Hippocampal formation (tissue), 2 donors: ENCODE measurements at regions not wholly inside any gene's neighbourhood (a gene's known extent, or its start where the extent isn't known, plus 50 kb on each side); places are given as distances from the start of the nearest gene placed in this dataset.
A peak's percentile ranks its signal among the peaks of the same experiment; 100 is the strongest.

ENCODE experiments used
- DNase-seq, 2 donors: peaks; one replicate each; lab custom pipeline; 2025; lab: John Stamatoyannopoulos, UW

- DNase-seq = peak in 1 of 2 donors; percentile 13
These were observed 142.3 kb upstream of the PARP11 start for GRCh38 chr12:4015225-4016091.

DNA sequence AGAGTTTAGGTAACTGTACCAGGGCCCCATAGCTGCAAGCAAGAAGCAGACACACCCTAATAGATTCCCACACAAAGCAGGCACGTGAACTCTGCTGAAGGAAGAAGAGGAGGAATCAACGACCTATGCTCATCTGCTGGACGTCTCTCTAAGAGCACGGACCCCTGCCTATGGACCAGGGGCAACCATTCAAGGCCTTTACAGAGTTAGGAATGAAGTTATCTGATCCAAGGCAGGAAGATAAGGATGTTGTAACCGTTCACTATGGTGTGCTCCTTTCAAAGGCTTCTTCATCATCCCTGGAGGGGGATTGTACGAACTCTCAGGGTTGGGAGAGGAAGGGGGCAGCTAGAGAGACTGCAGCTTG, 141.6 kb upstream of the PARP11 start:
- DNase-seq = no peak

- DNase-seq = no peak
These were observed 141.2 kb upstream of the PARP11 start for GRCh38 chr12:4014444-4014843.

- DNase-seq = no peak
These were observed 140.1 kb upstream of the PARP11 start for GRCh38 chr12:4012977-4013968.

DNA sequence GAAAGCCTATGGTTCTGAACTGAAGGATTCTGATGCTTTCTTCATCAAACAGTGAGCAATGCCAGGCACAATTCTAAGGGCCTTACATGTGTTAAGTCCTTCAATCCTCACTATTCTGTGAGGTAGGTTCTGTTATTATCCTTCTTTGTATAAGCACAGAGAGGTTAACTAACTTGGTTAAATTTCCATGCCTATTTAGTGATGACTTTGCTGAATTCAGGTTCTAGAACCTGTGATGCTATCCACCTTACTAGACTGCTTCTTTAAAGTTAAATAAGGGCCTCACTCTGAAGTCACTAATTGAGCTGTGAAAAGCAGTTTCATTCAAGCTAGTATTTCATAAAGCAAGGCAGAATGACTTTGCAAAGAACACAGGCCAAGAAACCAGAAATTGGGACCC, 138.9 kb upstream of the PARP11 start:
- no peak for DNase-seq

- DNase-seq = no peak
These were observed 138.4 kb upstream of the PARP11 start for GRCh38 chr12:4011597-4011996.

DNA sequence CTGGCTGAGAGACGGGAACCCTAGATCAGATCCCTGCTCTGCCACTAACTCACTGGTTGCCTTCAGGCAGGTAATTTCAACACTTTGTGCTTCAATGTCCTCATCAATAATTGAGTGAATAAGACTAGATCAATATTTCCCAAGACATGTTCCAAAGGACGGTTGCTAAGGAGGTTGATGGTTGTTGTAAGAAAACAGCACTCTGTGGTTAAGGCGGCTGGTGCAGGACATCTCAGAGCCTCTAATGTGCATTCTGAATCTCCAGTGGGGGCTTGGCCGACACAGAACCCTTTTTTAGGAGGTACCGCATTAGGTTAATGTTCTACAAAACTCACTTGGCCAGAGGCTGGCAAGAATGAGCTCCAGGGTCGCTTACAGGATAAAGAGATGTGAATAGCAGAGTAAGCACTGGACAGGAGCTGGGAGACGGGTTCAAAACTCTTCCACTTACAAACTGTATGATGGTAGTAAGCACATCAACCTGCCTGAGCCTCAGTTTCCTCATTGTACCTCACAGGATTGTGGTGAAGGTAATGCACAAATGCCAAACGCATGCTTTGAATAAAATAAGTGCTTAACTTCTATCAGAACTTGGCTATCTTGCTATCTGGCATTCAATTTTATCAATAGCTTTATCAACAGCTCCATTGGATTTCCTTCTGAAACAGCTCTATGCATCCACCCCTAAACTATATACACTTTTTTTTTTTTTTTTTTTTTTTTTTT, 136.9 kb upstream of the PARP11 start:
- no peak for DNase-seq

DNA sequence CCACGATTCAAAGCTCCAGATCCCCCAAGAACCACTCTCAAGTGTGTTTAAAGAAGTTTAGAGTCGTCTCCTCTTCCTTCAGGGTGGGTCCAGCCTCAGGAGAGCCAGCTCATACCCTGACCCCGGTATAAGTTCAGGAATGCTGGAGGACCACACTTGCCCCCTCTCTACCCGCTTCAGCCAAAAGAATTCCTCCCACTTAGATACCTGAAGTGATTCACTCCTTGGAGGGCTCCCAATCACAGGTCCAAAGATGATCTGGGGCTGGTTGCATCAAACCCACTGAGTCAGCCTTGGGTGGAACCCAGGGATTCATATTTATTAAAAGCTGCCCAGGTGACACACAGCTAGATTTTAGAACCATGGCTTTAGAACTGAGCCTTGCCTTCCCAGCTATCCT, 133.5 kb upstream of the PARP11 start:
- no peak for DNase-seq

DNA sequence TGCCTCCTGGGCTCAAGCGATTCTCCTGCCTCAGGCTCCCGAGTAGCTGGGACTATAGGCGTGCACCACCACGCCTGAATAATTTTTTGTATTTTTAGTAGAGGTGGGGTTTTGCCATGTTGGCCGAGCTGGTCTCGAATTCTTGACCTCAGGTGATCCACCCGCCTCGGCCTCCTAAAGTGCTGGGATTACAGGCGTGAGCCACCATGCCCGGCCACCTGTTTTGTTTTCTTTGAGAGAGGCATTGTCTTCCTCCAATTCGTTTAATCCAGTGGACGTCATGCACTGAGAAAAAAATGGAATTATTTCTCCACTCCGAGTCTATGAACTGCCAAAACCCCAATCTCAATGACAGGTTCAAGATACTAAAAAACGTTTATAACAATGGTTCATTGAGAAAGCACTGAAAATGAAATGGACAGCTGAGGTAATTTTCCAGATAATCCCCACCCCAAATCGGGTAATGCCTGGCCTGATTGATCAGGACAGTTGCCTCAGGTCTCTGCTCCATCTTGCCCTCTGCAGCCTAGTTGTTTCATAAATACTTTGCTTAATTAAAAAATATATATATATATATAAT, 132.7 kb upstream of the PARP11 start:
- no peak for DNase-seq

DNA sequence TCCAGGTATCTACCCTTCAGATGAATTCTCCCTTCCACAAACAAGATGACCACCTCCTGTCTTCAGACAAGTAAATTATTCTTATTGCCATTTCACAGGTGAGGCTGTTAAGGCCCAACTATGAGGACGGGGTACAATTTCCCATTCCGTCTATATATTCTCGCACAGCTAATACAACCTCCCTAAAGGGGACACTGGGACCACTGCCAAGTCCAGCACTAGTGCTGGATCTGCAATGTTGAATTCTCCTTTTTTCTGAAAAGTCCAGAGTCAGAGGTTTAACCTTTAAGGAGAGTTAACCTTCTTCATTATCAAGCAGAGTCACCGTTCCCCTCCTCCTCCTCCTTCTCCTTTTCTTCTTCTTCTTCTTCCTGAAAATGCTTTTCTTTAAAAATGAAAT, 130.4 kb upstream of the PARP11 start:
- DNase-seq = no peak

- no peak for DNase-seq
These were observed 129.4 kb upstream of the PARP11 start for GRCh38 chr12:4002601-4003000.

GRCh38 chr12:4001841-4002240, 128.6 kb upstream of the PARP11 start:
- DNase-seq = no peak

DNA sequence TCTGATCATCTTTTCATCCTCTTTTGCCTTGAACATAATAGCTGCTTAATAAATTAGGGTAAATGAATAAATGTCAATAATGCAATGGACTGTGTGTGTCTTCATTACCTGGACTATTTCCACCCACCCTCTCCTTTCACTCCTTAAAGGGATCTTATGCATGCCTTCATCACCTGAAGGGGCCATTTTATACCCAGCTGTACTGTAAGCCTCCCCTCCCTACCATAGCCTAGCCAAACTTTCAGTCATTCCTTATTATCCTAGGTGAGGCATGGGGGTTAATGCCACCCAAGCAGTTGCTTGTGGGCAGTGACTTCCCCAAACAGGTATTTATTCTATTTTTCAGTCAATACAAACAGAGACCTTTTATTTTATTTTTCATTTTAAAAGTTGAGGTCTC, 127.8 kb upstream of the PARP11 start:
- no peak for DNase-seq

DNA sequence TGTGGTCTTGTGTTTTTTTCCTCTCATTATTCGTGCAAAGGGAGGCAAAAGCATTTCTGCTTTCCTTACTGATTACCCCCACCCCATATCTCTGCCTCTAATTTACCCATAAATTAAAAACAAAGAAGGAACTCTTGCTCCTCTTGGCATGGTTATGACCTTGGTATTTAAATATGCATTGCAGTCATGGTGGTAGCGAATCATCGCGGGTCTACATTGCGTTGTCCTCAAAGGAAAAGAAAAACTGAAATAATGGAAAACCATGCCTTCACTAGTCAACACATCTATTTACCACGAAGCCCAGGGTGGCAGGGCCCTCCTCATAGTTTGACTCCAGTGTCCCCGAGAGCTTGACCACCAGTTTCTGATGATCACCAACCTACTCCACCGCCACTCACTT, 126.7 kb upstream of the PARP11 start:
- DNase-seq = no peak

- no peak for DNase-seq
These were observed 126.0 kb upstream of the PARP11 start for GRCh38 chr12:3998968-3999792.

- no peak for DNase-seq
These were observed 125.2 kb upstream of the PARP11 start for GRCh38 chr12:3998397-3998796.

DNA sequence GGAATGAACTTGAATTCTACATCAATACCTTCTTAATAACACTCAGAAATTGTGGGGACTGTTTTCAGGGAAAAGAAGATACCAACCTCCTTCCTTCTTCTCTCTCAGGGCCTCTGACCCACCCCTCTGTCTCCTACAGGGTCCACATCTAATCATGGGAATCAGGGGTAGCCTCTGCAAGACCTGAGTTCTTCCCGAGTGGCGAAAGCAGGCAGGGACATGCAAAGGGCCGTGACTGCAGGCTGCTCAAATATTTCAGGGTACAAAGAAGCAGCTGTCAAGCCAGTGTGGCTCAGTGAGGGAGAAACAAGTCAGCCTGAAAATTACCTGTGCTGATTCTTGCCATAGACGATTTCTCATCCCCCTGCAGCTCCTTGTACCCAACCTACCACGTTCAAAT, 123.1 kb upstream of the PARP11 start:
- no peak for DNase-seq

DNA sequence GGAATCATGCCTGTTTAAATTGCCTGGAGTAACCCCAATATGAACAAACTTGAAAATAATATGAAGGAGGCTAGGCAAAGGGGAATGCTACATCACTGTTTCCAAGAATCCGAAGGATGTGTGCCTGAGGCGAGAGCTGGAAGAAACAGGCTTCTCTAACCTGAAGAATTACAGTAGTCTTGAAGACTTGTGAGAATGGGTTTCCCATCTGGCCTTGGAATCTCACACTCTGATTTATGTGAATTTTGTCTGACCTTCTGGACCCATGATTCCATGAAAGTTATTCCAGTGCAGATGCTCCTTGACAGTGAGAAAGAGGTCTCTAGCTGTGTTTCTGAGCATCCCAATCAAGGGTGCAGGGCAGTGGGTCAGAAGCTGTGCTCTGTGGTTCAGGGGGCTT, 122.1 kb upstream of the PARP11 start:
- no peak for DNase-seq

DNA sequence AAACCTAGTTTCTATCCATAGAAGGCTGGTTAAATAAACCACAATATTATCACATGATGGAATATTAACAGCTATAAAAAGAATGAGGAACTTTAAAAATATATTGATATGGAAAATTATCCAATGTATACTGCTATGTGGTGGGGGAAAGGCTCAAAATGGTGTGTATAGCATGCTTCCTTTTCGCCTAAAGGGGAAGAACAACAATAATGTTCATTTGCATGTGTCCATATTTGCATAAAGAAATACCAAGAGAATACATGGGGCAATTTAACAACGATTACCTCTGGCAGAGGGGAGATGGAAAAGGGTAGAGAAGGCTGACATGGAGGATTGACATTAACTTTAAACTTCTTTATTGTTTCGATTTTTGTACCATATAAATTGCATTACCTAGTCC, 121.3 kb upstream of the PARP11 start:
- DNase-seq = no peak

GRCh38 chr12:3992945-3993344, 119.7 kb upstream of the PARP11 start:
- no peak for DNase-seq
